Left lung (tissue), 4 donors: ENCODE measurements at regions not wholly inside any gene's neighbourhood (a gene's known extent, or its start where the extent isn't known, plus 50 kb on each side); places are given as distances from the start of the nearest gene placed in this dataset.

Experiments
- ATAC-seq: fragments of 200-7000 bp; cut with Tn5 transposase; one replicate; pipeline ENCODE4 v1.9.1; 2020; ENCODE audit warnings: moderate library complexity
- DNase-seq, 4 donors: peaks; one replicate each; pipeline ENCODE4 v3.0.0-alpha.2; 2013 to 2020
- H3K27ac ChIP-seq, 2 donors: fragments of 200-600 bp; sonication (generic) in 1 of 2; one replicate each; pipeline versions ENCODE4 v1.5.0 to v1.8.0; 2020 to 2021
- H3K27me3 ChIP-seq, 2 donors: fragments of 200-600 bp; sonication (generic) in 1 of 2; one replicate each; pipeline versions ENCODE4 v1.5.0 to v1.8.0; 2020 to 2021
- H3K36me3 ChIP-seq, 2 donors: fragments of 200-600 bp; sonication (generic) in 1 of 2; one replicate each; pipeline versions ENCODE4 v1.5.0 to v1.8.0; 2020 to 2021
- H3K4me1 ChIP-seq, 2 donors: fragments of 200-600 bp; one replicate each; pipeline ENCODE4 v1.8.0; 2021
- H3K4me3 ChIP-seq, 2 donors: fragments of 200-600 bp; sonication (generic) in 1 of 2; one replicate each; pipeline versions ENCODE4 v1.5.0 to v1.8.0; 2020 to 2021; ENCODE audit warnings: mild to moderate bottlenecking in 1 of 2
- H3K9me3 ChIP-seq, 2 donors: fragments of 200-600 bp; sonication (generic) in 1 of 2; one replicate each; pipeline versions ENCODE4 v1.5.0 to v1.8.0; 2020 to 2021
- CTCF ChIP-seq, 2 donors: fragments of 200-600 bp; sonication (generic) in 1 of 2; IDR thresholded peaks; one replicate each; pipeline versions ENCODE4 v1.5.0 to v1.8.0; 2021; ENCODE audit warnings: antibody characterized with exemption in 2 of 2
- intact Hi-C, 2 donors: fragments of 100-400 bp; cut with DNase I; formaldehyde crosslinking; loops; one replicate each; pipeline versions ENCODE4 v1.11.2 to v1.14.2; 2022
- donor health status: DM: no; HTN: yes; CAD: no.
- donor health status: DM: no; HTN: no; CAD: no.

DNA sequence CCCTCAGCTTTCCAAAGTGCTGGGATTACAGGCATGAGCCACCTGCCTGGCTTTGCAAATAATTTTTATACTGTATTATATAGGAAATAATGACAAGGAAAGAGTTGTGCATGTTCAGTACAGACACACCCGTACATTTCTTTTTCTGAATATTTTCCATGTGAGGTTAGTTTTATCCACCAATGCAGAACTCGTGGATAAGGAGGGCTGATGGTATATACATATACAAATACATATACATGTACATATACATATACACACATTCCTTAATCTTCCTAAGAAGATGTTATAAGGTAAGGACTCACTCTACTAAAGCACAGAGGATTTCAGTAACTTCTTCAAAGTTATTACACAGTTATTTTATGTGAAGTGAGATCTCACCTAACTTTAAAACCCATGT, 925.8 kb downstream of the C4orf33 start:
- no peaks in the 10 kb centered on the region for H3K36me3 ChIP-seq
- H3K4me3 ChIP-seq: no peak overlapping the region

GRCh38 chr4:130023088-130023487, 927.1 kb downstream of the C4orf33 start:
- no peaks in the 10 kb centered on the region for H3K9me3 ChIP-seq
- intact Hi-C loops: no loop called here
- no peak for TF ChIP-seq CTCF (IDR thresholded peaks at IDR 0.05)
- no peaks in the 10 kb centered on the region for H3K27me3 ChIP-seq
- DNase-seq (no peak), ATAC-seq (no peak)
- no peaks in the 10 kb centered on the region for H3K4me1 ChIP-seq
- no peak overlapping the region for H3K27ac ChIP-seq
- H3K36me3 ChIP-seq: no peaks in the 10 kb centered on the region
- no peak overlapping the region for H3K4me3 ChIP-seq

More for the DNA sequence above, 925.8 kb downstream of the C4orf33 start:
- no peak for TF ChIP-seq CTCF (IDR thresholded peaks at IDR 0.05)
- intact Hi-C loops: no loop called here
- DNase-seq: no peak
- no peak overlapping the region for H3K27ac ChIP-seq
- no peaks in the 10 kb centered on the region for H3K27me3 ChIP-seq
- no peak for ATAC-seq
- H3K4me1 ChIP-seq: no peaks in the 10 kb centered on the region
- H3K9me3 ChIP-seq: no peaks in the 10 kb centered on the region

GRCh38 chr4:130025701-130026100, 929.7 kb downstream of the C4orf33 start:
- H3K4me1 ChIP-seq: no peaks in the 10 kb centered on the region
- no peak overlapping the region for H3K4me3 ChIP-seq
- H3K36me3 ChIP-seq: no peaks in the 10 kb centered on the region
- no peak overlapping the region for H3K27ac ChIP-seq
- DNase-seq (no peak), ATAC-seq (no peak)
- TF ChIP-seq CTCF (IDR thresholded peaks at IDR 0.05): no peak
- intact Hi-C loops: no loop called here
- no peaks in the 10 kb centered on the region for H3K9me3 ChIP-seq
- no peaks in the 10 kb centered on the region for H3K27me3 ChIP-seq

- no peak for ATAC-seq
- no peaks in the 10 kb centered on the region for H3K4me1 ChIP-seq
- no peak overlapping the region for H3K4me3 ChIP-seq
- H3K9me3 ChIP-seq: no peaks in the 10 kb centered on the region
- no peaks in the 10 kb centered on the region for H3K27me3 ChIP-seq
- no peak for DNase-seq
- H3K36me3 ChIP-seq: no peaks in the 10 kb centered on the region
- intact Hi-C loops: no loop called here
- no peak for TF ChIP-seq CTCF (IDR thresholded peaks at IDR 0.05)
- no peak overlapping the region for H3K27ac ChIP-seq
Observed at GRCh38 chr4:130026185-130026584, 930.2 kb downstream of the C4orf33 start.

- ATAC-seq: no peak
- Histone ChIP-seq H3K36me3 (no peaks in the 10 kb centered on the region), H3K9me3 (no peaks in the 10 kb centered on the region), H3K27ac (no peak overlapping the region), H3K27me3 (no peaks in the 10 kb centered on the region), H3K4me3 (no peak overlapping the region), H3K4me1 (no peaks in the 10 kb centered on the region)
- intact Hi-C loops: no loop called here
- no peak for DNase-seq
- no peak for TF ChIP-seq CTCF (IDR thresholded peaks at IDR 0.05)
Observed at GRCh38 chr4:130027973-130028372, 932.0 kb downstream of the C4orf33 start.
